H1 (cell line): ENCODE measurements at regions not wholly inside any gene's neighbourhood (a gene's known extent, or its start where the extent isn't known, plus 50 kb on each side); places are given as distances from the start of the nearest gene placed in this dataset.

ENCODE experiments used
- CHD1 ChIP-seq: IDR thresholded peaks from 2 replicates; pipeline ENCODE4 v1.6.1; 2012; ENCODE audit warnings: low read depth, low read length, improper control_type of control experiment
- CHD7 ChIP-seq: fragments of 300-600 bp; sonication (generic); IDR thresholded peaks from 2 replicates; pipeline ENCODE4 v1.7.1; 2012; ENCODE audit warnings: low read length, moderate library complexity, mild to moderate bottlenecking, inconsistent platforms; ENCODE audit not compliant: insufficient replicate concordance
- CTCF ChIP-seq, 3 experiments: IDR thresholded peaks; 1 replicate in 2 of 3; 2 replicates in 1 of 3; pipeline versions ENCODE4 v1.5.1 to v1.6.1; 2011; ENCODE audit warnings: low read length in 3 of 3, mild to moderate bottlenecking in 3 of 3, inconsistent platforms in 2 of 3, low read depth in 1 of 3, moderate library complexity in 1 of 3; ENCODE audit not compliant: insufficient read depth in 1 of 3; ENCODE audit errors: control extremely low read depth in 1 of 3
- EP300 ChIP-seq, 2 experiments: IDR thresholded peaks; 1 replicate in 1 of 2; 2 replicates in 1 of 2; pipeline ENCODE4 v1.6.1; 2011 to 2012; ENCODE audit warnings: low read depth in 2 of 2, low read length in 2 of 2, mild to moderate bottlenecking in 2 of 2, borderline replicate concordance in 1 of 2, inconsistent platforms in 1 of 2, moderate library complexity in 1 of 2
- EZH2 ChIP-seq: fragments of 200-600 bp; sonication (generic); IDR thresholded peaks from 2 replicates; pipeline ENCODE4 v1.7.1; 2012; ENCODE audit warnings: low read depth, mild to moderate bottlenecking, moderate library complexity, low read length, inconsistent platforms; ENCODE audit not compliant: severe bottlenecking
- KDM1A ChIP-seq: fragments of 200-600, 300-600 bp; sonication (generic); IDR thresholded peaks from 2 replicates; pipeline ENCODE4 v1.7.1; 2016; ENCODE audit warnings: mild to moderate bottlenecking, low read length, borderline replicate concordance
- KDM5A ChIP-seq: fragments of 200-600 bp; IDR thresholded peaks from 2 replicates; pipeline ENCODE4 v1.7.1; 2012; ENCODE audit warnings: mild to moderate bottlenecking, low read length, inconsistent platforms, mixed read lengths
- POLR2A ChIP-seq, 2 experiments: IDR thresholded peaks; 1 replicate in 1 of 2; 2 replicates in 1 of 2; pipeline ENCODE4 v1.6.1; 2011; ENCODE audit warnings: low read depth in 2 of 2, low read length in 2 of 2, mild to moderate bottlenecking in 2 of 2; ENCODE audit errors: control extremely low read depth in 1 of 2
- POU5F1 ChIP-seq: IDR thresholded peaks from 2 replicates; pipeline ENCODE4 v1.6.1; 2011; ENCODE audit warnings: low read depth, mild to moderate bottlenecking, low read length, moderate library complexity
- SUZ12 ChIP-seq: fragments of 200-600 bp; sonication (generic); IDR thresholded peaks from 2 replicates; pipeline ENCODE4 v1.6.1; 2012; ENCODE audit warnings: mild to moderate bottlenecking, inconsistent platforms, low read length, moderate library complexity, mixed read lengths
- USF2 ChIP-seq: IDR thresholded peaks from 2 replicates; pipeline ENCODE4 v1.6.1; 2011; ENCODE audit warnings: low read length, improper control_type of control experiment
- ZNF274 ChIP-seq: IDR thresholded peaks from 2 replicates; pipeline ENCODE4 v1.7.0; 2012; ENCODE audit warnings: low read length, borderline replicate concordance; ENCODE audit errors: extremely low read depth

- TF ChIP-seq CHD7 (no peak), KDM5A (no peak), POLR2A (IDR thresholded peaks at IDR 0.05; ENCODE audit: control extremely low read depth in 1 of 2, low read depth in 2 of 2, low read length in 2 of 2) (no peak), KDM1A (no peak), EP300 (IDR thresholded peaks at IDR 0.05; ENCODE audit: borderline replicate concordance in 1 of 2, low read depth in 2 of 2, low read length in 2 of 2) (no peak), POU5F1 (no peak), SUZ12 (no peak), ZNF274 (no peak), CTCF (IDR thresholded peaks at IDR 0.05; ENCODE audit: control extremely low read depth in 1 of 3, insufficient read depth in 1 of 3, low read depth in 1 of 3, low read length in 3 of 3) (no peak), CHD1 (no peak), EZH2 (no peak), USF2 (no peak)
Observed at GRCh38 chr6:54640911-54641310, 205.7 kb upstream of the FAM83B start.
